T47D (cell line): ENCODE measurements at regions not wholly inside any gene's neighbourhood (a gene's known extent, or its start where the extent isn't known, plus 50 kb on each side); places are given as distances from the start of the nearest gene placed in this dataset.

Source experiments
- DNase-seq, 2 experiments: peaks; one replicate each; pipeline versions ENCODE4 v3.0.0 to v3.0.0-alpha.2; 2011 to 2012; ENCODE audit warnings: low read depth in 1 of 2, low spot score in 1 of 2
- JUND ChIP-seq: IDR thresholded peaks from 2 replicates; pipeline ENCODE4 v1.6.1; 2012; ENCODE audit warnings: low read depth
- in situ Hi-C: cut with HindIII; loops from 2 replicates; pipeline ENCODE4 v1.10.0; 2016; ENCODE audit warnings: low sequenced_read_pairs, low pct_unique_long_range_greater_than_20kb

DNA sequence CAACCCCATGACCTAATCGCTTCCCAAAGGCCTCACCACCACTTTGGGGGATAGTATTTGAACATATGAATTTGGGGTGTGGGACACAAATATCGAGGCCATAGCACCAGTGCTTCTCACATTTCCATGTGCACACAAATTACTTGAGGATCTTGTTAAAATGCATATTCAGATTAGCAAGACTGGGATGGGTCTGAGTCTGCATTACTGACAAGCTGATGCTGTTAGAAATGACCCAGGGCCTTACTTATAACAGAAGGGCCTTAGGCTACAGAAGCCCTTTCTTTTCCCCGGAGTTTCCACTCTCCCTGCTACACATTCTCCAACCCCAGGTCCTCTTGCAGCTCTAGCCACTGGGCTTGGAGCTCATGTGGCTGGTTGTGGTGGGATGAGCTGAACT lies 141.5 kb upstream of the LRFN2 start:
- in situ Hi-C loops = no loop called here

GRCh38 chr6:40727271-40727670 lies 140.1 kb upstream of the LRFN2 start:
- in situ Hi-C loops = no loop called here
- no peak for TF ChIP-seq JUND
- DNase-seq = no peak

More for the DNA sequence above, 141.5 kb upstream of the LRFN2 start:
- DNase-seq = no peak
- no peak for TF ChIP-seq JUND

DNA sequence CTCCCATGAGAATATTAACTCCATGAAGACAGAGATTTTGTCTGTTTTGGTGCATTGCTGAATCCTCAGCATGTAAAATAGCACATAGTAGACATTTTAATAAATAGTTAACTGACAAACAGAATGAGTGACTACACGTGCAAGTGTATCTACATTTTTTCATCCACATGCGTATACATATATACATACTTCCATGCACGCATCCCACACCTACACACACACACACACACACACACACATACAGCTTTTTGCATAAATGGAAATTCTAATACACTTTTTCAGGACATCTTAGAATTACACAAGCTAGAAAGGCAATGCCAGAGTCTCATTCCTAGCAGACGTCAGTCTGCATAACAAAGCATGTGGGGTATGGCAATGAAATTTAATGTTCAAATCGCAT lies 139.7 kb upstream of the LRFN2 start:
- TF ChIP-seq JUND = no peak
- no peak for DNase-seq
- in situ Hi-C loops = no loop called here

DNA sequence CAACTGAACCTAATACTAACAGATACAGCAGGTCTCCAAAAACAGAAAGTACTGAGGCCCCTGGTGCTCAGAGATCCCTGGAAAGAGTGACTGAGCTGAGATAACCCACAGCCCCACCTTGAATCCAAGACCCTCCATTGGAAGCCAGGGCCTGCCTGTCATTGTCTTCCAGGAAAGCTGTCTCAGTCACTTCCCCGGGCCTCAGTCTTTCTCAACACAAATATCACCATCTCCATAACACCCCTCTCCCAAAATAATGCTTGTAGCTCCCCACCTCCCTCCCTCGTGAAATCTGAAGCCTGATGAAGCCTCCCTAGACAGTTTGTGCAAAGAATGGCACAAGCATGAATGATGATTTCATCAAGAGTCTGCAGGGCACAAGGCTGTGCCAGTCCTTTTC lies 138.2 kb upstream of the LRFN2 start:
- in situ Hi-C loops = no loop called here
- no peak for TF ChIP-seq JUND
- DNase-seq = no peak

DNA sequence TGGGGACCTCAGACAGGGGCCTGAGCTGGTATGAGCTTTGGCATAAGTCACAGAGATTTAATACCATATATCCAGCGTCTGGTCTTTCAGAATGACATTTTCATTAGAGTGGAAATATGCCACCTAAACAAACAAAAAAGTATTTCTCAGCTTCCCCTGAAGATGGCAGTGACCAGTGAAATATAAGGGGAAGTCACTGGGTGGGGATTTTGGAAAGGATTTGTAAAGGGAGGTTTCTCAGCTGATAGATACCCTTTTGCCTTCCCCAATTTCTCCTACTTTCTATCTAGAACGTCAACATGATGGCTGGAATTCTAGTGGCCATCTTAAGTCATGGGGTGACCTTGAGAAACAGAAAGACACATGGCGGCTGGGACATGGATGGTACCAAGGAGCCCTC lies 137.7 kb upstream of the LRFN2 start:
- in situ Hi-C loops = no loop called here
- DNase-seq = no peak
- TF ChIP-seq JUND = no peak

GRCh38 chr6:40723967-40724366 lies 136.8 kb upstream of the LRFN2 start:
- no peak for DNase-seq
- TF ChIP-seq JUND = no peak
- in situ Hi-C loops = no loop called here

DNA sequence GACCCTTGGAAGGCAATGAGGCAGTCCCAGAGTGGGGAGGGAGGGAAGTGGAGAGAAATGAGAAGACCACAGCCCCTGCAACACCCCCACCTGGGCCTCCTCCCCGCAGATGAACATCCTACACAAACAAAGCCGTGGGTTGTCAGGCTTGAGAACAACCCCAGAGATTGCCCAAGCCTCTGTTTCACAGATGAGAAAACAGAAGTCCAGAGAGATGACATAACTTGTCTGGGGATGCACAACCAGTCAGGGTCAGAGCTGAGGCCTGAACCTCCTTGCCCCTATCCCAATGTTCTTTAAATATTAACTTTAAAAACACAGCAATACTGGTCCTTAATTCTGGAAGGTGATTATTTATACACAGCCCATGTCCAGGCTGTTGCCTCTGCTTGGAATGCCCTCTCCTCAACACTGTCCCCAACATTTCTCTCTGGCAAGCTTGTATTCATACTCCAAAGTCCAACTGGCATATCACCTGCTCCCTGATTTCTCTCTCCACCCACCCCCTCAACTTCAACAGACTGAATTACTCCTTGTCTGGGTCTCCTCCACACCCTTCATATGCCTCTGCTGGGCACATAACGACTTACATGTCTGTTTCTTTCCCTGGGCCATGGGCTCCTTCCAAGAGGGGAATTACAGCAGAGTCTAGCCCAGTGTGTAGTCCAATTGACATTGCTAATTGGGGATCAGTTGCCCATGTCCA lies 135.5 kb upstream of the LRFN2 start:
- DNase-seq = no peak
- in situ Hi-C loops = no loop called here
- no peak for TF ChIP-seq JUND

GRCh38 chr6:40722091-40722490 lies 134.9 kb upstream of the LRFN2 start:
- DNase-seq = no peak
- in situ Hi-C loops = no loop called here

DNA sequence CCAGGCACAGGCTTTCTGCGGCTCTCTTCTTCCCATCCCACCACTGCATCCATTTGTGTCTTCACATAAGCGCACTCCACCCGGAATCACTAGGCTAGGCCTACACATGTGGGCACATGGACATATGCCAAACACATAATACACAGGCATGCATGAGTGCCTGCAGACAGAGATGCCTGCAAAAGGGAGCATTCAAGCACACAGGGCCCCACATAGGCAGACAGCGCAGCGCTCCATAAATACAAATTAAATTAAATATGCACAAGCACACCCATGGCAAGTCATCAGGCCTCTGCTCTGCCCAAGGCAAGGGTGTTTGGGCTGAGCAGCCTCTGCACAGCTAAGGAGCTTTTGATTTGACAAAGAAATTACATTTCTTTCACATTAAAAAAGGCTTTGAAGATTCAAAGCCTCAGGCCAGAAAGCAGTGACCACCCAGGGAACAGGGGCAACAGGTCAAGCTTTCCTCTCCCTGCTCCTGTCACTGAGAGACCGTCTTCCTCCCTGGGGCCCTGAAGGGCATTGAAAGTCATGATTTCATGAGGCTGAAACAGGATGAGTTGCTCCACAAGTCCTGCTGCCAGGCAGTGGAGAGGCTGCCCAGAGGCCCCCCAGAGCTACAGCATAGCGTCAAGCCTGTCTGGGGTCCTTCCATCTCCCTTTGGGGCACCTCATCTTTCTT lies 134.2 kb upstream of the LRFN2 start:
- DNase-seq = no peak
- in situ Hi-C loops = no loop called here
- no peak for TF ChIP-seq JUND

More at GRCh38 chr6:40722091-40722490, 134.9 kb upstream of the LRFN2 start:
- no peak for TF ChIP-seq JUND

DNA sequence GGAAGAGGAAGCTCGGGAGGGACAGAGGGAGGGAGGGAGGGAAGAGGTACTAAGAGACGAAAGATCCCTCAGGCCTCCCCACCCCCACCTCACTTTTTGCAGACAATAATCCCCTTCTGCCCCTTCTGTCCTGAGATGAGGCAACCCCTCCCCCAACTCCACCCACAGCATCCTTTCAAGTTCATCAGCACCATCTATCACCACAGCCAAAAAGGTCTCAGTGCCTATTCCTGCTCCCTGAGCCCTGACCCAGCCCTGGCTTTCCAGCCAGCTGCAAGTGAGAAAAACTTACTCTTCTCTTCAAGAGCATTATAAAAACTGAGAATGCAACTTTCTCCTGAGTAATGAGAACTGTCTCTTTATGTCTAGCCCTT lies 133.2 kb upstream of the LRFN2 start:
- DNase-seq = no peak
- in situ Hi-C loops = no loop called here
- no peak for TF ChIP-seq JUND

- TF ChIP-seq JUND = no peak
- no peak for DNase-seq
- in situ Hi-C loops = no loop called here
Observed at GRCh38 chr6:40719671-40720374, 132.7 kb upstream of the LRFN2 start.

DNA sequence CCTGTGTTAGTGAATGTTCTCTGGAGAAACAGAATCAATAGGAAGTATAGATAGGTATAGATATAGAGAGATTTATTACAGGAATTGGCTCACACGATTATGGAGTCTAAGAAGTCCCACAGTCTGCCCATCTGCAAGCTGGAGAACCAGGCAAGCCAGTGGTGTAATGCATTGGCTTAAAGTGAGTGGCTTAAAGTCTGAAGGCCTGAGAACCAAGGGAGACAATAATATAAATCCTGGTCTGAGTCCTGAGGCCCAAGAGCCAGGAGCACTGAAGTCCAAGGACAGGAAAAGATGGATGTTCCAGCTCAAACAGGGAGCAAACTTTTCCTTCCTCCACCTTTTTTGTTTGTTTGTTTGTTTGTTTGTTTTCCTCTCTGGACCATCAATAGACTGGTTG lies 131.2 kb upstream of the LRFN2 start:
- DNase-seq = no peak
- no peak for TF ChIP-seq JUND
- in situ Hi-C loops = no loop called here

DNA sequence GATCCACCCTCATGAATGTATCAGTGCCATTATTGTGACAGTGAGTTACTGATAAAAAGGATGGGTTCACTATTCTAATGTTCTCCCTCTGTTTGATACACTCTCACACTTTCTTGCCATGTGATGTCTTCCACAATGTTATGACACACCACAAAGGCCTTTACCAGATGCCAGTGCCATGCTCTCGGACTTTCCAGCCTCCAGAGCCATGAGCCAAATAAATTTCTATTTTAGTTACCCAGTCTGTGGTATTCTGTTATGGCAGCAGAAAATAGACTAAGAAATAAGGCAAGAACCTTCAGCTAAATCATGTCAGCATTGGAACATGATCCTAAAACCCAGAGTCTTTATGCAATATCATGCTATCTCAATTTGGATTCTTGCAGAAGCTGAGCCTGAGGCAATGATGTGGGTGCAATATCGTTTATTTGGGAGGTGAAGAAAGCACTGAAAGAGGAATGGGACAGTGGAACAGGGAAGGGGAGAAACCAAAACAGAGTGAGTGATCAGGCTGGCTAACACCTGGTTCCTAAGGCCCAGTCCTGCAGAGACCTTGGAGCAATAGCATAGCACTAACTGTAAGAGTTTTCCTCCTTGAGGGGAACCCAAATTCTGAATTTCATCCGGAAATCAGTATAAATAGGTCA lies 130.4 kb upstream of the LRFN2 start:
- no peak for DNase-seq
- TF ChIP-seq JUND = no peak

More for the DNA sequence above, 130.4 kb upstream of the LRFN2 start:
- in situ Hi-C loops = no loop called here
